ENCODE measurements at regions not wholly inside any gene's neighbourhood (a gene's known extent, or its start where the extent isn't known, plus 50 kb on each side); places are given as distances from the start of the nearest gene placed in this dataset.

DNA sequence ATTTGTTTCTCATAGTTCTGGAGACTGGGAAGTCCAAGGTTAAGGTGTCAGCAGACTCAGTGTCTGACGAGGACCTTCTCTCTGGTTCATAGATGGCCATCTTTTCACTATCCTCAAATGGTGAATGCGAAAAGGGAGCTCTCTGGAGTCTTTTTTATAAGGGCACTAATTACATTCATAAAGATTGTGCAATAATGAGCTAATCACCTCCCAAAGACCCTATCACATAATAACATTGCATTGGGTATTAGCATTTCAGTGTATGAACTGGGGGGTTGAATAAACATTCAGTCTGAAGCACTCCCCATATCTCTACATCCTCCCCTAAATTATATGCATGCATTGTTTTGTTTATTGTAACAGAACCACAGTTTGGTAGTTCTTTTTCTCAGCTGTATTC is 1086.5 kb downstream of the CDH11 start:
- H3K27ac Mint-ChIP-seq, result no peak overlapping the region
- H3K4me1 Mint-ChIP-seq, result no peaks in the 10 kb centered on the region
- H3K36me3 Mint-ChIP-seq (ENCODE audit: low read depth), result no peaks in the 10 kb centered on the region
- no peak overlapping the region for H3K4me3 Mint-ChIP-seq
- H3K9me3 Mint-ChIP-seq, result peaks cover 7% of the 10 kb centered on the region
- TF ChIP-seq, protein P1, sequence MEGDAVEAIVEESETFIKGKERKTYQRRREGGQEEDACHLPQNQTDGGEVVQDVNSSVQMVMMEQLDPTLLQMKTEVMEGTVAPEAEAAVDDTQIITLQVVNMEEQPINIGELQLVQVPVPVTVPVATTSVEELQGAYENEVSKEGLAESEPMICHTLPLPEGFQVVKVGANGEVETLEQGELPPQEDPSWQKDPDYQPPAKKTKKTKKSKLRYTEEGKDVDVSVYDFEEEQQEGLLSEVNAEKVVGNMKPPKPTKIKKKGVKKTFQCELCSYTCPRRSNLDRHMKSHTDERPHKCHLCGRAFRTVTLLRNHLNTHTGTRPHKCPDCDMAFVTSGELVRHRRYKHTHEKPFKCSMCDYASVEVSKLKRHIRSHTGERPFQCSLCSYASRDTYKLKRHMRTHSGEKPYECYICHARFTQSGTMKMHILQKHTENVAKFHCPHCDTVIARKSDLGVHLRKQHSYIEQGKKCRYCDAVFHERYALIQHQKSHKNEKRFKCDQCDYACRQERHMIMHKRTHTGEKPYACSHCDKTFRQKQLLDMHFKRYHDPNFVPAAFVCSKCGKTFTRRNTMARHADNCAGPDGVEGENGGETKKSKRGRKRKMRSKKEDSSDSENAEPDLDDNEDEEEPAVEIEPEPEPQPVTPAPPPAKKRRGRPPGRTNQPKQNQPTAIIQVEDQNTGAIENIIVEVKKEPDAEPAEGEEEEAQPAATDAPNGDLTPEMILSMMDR (IDR thresholded peaks at IDR 0.05; ENCODE audit: unreplicated experiment in 3 of 3), result no peak
- H3K27me3 Mint-ChIP-seq (ENCODE audit: low read depth), result no peaks in the 10 kb centered on the region

- Mint-ChIP-seq H3K4me3 (no peak overlapping the region), H3K27ac (no peak overlapping the region), H3K36me3 (ENCODE audit: low read depth) (no peaks in the 10 kb centered on the region), H3K27me3 (ENCODE audit: low read depth) (no peaks in the 10 kb centered on the region), H3K9me3 (peaks cover 4% of the 10 kb centered on the region), H3K4me1 (peaks cover 1% of the 10 kb centered on the region)
- TF ChIP-seq, protein P1 (IDR thresholded peaks at IDR 0.05; ENCODE audit: unreplicated experiment in 3 of 3), result no peak
Measured at GRCh38 chr16:64019339-64019738, 1102.5 kb downstream of the CDH11 start.

GRCh38 chr16:64017796-64018195 is 1104.1 kb downstream of the CDH11 start:
- Mint-ChIP-seq H3K27ac (no peak overlapping the region), H3K36me3 (ENCODE audit: low read depth) (no peaks in the 10 kb centered on the region), H3K27me3 (ENCODE audit: low read depth) (no peaks in the 10 kb centered on the region), H3K9me3 (peaks cover 2% of the 10 kb centered on the region), H3K4me1 (peaks cover 14% of the 10 kb centered on the region), H3K4me3 (no peak overlapping the region)
- TF ChIP-seq, protein P1 (IDR thresholded peaks at IDR 0.05; ENCODE audit: unreplicated experiment in 3 of 3), result no peak

DNA sequence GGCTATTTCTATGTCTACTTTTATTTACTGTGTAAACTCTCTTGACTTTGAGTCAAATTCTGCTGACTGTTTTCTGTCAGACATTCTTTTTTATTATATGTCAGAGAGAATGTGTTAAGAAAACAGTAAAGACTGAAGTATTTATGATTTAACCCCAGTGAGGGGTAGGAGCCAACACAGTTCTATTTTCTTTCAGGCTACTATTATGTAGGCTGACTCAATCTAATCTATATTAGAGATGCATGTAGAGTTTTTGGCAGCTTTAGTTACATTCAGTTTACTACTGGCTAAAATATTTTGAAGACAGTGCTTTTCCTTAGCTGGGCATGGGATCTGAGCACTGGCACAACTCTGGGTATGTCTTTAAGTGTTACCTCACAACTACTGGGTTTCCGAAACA is 1108.0 kb downstream of the CDH11 start:
- Mint-ChIP-seq H3K27me3 (ENCODE audit: low read depth) (no peaks in the 10 kb centered on the region), H3K9me3 (peaks cover 15% of the 10 kb centered on the region), H3K27ac (peak overlapping the region; percentile 14 to 54 (median 32)), H3K4me3 (no peak overlapping the region), H3K4me1 (peaks cover 30% of the 10 kb centered on the region), H3K36me3 (ENCODE audit: low read depth) (no peaks in the 10 kb centered on the region)
- TF ChIP-seq, protein P1 (IDR thresholded peaks at IDR 0.05; ENCODE audit: unreplicated experiment in 3 of 3), result no peak

DNA sequence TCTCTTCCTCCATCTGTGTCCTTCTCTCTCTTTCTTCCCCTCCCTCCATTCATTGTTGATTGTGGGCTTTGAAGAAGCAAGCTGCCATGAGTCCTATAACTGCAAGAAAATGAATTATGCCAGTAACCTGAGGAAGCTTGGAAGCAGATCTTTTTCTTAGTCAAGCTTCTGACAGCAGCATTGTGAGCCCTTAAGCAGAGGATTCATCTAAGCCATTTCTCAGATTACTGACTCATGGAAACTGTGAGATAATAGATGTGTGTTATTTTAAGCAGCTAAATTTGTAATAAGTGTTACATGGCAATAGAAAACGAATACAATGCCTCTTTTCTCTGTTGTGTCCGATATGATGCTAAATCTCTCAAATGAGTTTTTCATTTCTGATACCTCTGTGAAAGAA is 1109.7 kb downstream of the CDH11 start:
- Mint-ChIP-seq H3K27ac (peak overlapping the region; percentile 72 to 85 (median 81)), H3K4me1 (peaks cover 30% of the 10 kb centered on the region), H3K36me3 (ENCODE audit: low read depth) (no peaks in the 10 kb centered on the region), H3K27me3 (ENCODE audit: low read depth) (no peaks in the 10 kb centered on the region), H3K4me3 (peak overlapping the region in 1 of 3 experiments; percentile 29), H3K9me3 (peaks cover 15% of the 10 kb centered on the region)
- TF ChIP-seq, protein P1 (IDR thresholded peaks at IDR 0.05; ENCODE audit: unreplicated experiment in 3 of 3), result no peak

- Mint-ChIP-seq H3K9me3 (peaks cover 15% of the 10 kb centered on the region), H3K27me3 (ENCODE audit: low read depth) (no peaks in the 10 kb centered on the region), H3K4me1 (peaks cover 30% of the 10 kb centered on the region), H3K36me3 (ENCODE audit: low read depth) (no peaks in the 10 kb centered on the region), H3K27ac (peak overlapping the region; percentile 72 to 85 (median 81)), H3K4me3 (peak overlapping the region in 1 of 3 experiments; percentile 29)
- TF ChIP-seq, protein P1 (IDR thresholded peaks at IDR 0.05; ENCODE audit: unreplicated experiment in 3 of 3), result no peak
Measured at GRCh38 chr16:64011650-64012049, 1110.2 kb downstream of the CDH11 start.

Data from nephron (organoid).